AG04450 (cell line): ENCODE measurements at regions not wholly inside any gene's neighbourhood (a gene's known extent, or its start where the extent isn't known, plus 50 kb on each side); places are given as distances from the start of the nearest gene placed in this dataset.

Source experiments
- CTCF ChIA-PET: fragments of 300-600, 350-600 bp; formaldehyde crosslinking; extraction: SDS; loops from one replicate; lab custom pipeline; 2022; ENCODE audit warnings: antibody characterized with exemption, inconsistent platforms; lab: Charles Lee
- POLR2A ChIA-PET: fragments of 350-600 bp; formaldehyde crosslinking; extraction: SDS; loops from one replicate; lab custom pipeline; 2021; ENCODE audit warnings: antibody characterized with exemption, inconsistent platforms; lab: Yijun Ruan, JAX
- DNase-seq: peaks from one replicate; pipeline ENCODE4 v3.0.0-alpha.2; 2011; ENCODE audit warnings: low read depth, low spot score
- H3K27ac ChIP-seq: one replicate; pipeline ENCODE4 v1.5.1; 2012; ENCODE audit warnings: low read depth, low read length, control low read depth
- H3K27me3 ChIP-seq: one replicate; pipeline ENCODE4 v1.6.0; 2012; ENCODE audit warnings: low read length; ENCODE audit not compliant: control insufficient read depth, insufficient read depth
- H3K4me3 ChIP-seq: 2 replicates; pipeline ENCODE4 v1.5.1; 2011; ENCODE audit warnings: mild to moderate bottlenecking, low read depth, low read length, control low read depth
- H3K9me3 ChIP-seq: 2 replicates; pipeline ENCODE4 v1.5.1; 2012; ENCODE audit warnings: low read length; ENCODE audit not compliant: control insufficient read depth, insufficient read depth
- TF ChIP-seq, protein P1 (sequence below): IDR thresholded peaks from 2 replicates; pipeline ENCODE4 v1.5.1; 2011; ENCODE audit warnings: low read depth, low read length, control low read depth, inconsistent platforms

DNA sequence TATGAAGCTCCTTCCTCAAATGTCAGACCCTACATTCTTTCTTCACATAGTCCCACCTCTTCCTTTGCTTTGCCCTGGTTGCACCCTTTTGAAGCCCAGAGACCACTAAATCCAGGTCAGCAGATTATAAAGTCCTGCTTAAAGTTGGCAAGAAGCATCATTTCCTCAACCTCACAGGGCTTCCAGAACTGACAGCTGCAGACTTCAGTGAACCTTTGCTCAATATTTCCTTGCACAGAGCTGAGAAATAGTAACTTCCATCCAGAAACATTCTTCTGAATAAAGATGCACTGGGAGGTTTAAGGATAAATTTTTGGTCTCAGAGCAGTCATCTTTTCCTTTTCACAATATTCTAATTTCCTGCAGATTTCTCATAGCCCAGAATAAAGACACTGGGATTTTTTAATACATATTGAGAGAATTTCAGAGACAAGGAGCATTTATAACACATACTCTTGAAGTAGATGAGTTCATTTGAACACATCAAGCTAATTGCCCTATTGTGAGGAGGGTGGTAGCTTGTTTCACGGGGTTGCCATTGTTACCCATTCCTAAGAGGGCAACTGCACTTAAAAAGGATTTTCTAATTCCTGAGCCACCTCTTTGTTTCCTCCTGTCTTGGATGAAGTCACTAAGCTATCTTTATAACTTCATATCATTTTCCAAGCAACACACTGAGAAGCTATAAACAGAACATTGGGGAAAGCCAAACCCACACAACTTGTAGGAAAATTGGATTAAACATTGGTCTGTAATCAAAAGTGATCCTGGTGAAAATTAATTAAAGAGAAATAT lies 150.2 kb upstream of the PLN start:
- Histone ChIP-seq H3K4me3 (no peak overlapping the region), H3K27ac (no peak overlapping the region), H3K9me3 (no peaks in the 10 kb centered on the region), H3K27me3 (no peaks in the 10 kb centered on the region)
- ChIA-PET CTCF (interaction anchor here (1.1 kb wide), 1 partner anchor 10 kb away, joined by 3 read pairs; no protein-coding TSS in a partner anchor), POLR2A (no interaction called here)
- no peak for DNase-seq
- TF ChIP-seq, protein P1, sequence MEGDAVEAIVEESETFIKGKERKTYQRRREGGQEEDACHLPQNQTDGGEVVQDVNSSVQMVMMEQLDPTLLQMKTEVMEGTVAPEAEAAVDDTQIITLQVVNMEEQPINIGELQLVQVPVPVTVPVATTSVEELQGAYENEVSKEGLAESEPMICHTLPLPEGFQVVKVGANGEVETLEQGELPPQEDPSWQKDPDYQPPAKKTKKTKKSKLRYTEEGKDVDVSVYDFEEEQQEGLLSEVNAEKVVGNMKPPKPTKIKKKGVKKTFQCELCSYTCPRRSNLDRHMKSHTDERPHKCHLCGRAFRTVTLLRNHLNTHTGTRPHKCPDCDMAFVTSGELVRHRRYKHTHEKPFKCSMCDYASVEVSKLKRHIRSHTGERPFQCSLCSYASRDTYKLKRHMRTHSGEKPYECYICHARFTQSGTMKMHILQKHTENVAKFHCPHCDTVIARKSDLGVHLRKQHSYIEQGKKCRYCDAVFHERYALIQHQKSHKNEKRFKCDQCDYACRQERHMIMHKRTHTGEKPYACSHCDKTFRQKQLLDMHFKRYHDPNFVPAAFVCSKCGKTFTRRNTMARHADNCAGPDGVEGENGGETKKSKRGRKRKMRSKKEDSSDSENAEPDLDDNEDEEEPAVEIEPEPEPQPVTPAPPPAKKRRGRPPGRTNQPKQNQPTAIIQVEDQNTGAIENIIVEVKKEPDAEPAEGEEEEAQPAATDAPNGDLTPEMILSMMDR, result no peak

DNA sequence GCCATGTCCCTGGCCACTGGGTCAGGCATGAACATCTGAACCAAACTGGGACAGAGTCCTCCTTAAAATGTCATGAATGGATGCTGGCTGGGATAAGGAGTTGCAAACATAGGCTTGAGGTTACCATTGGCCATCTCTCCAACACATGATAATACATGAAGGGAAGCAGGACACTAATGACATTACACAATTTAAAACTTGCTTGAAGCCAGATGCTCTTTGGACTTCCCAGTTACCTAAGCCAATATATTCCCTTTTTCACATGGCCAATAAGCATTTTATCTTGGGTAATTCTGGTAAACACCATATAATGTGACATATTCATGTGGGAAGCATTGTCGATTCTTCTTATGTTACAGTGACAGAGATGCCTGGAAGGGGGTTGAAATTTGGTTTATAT lies 148.0 kb upstream of the PLN start:
- CTCF ChIA-PET, result no interaction called here
- Histone ChIP-seq H3K9me3 (no peaks in the 10 kb centered on the region), H3K27ac (no peak overlapping the region), H3K27me3 (no peaks in the 10 kb centered on the region), H3K4me3 (no peak overlapping the region)
- DNase-seq, result no peak
- POLR2A ChIA-PET, result no interaction called here
- TF ChIP-seq, protein P1, result no peak

- TF ChIP-seq, protein P1, result no peak
- Histone ChIP-seq H3K27me3 (no peaks in the 10 kb centered on the region), H3K9me3 (no peaks in the 10 kb centered on the region), H3K4me3 (no peak overlapping the region), H3K27ac (no peak overlapping the region)
- no peak for DNase-seq
- ChIA-PET POLR2A (no interaction called here), CTCF (no interaction called here)
Measured at GRCh38 chr6:118400582-118400981, 147.5 kb upstream of the PLN start.

DNA sequence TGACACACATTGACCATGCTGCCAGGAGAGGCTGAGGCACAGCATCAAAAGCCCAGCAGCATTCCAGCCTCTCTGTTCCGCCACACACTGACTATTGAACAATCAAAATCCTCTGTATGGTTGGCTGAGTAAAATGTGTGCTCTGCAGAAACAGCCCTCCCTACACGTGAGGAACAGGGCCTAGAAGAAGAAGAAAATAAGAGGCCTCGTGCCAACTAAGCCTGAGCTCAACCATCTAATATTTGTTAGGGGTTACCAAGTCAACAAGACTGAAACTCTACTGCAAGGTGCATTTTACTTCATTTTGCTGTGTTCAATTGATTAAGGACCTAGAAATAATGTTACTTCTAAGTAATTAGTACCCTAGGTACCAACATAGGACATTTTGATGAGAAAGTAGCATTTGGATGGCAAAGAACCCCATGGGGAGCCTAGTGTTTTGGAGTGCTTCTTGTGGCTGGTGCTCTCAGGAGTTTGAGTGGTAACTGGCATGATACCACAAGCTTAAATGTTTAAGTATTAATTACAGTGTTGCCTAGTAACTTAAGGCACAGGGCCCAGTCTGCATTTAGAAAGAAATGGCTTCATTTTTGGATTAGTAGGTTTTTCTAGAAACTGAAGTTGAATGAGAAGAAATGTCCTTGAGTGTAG lies 146.6 kb upstream of the PLN start:
- Histone ChIP-seq H3K9me3 (no peaks in the 10 kb centered on the region), H3K4me3 (no peak overlapping the region), H3K27me3 (no peaks in the 10 kb centered on the region), H3K27ac (no peak overlapping the region)
- ChIA-PET CTCF (no interaction called here), POLR2A (no interaction called here)
- DNase-seq, result no peak
- TF ChIP-seq, protein P1, result no peak

- no peaks in the 10 kb centered on the region for H3K9me3 ChIP-seq
- DNase-seq, result no peak
- H3K27me3 ChIP-seq, result no peaks in the 10 kb centered on the region
- no peak overlapping the region for H3K4me3 ChIP-seq
- H3K27ac ChIP-seq, result no peak overlapping the region
- TF ChIP-seq, protein P1, result no peak
- CTCF ChIA-PET, result no interaction called here
- POLR2A ChIA-PET, result no interaction called here
Measured at GRCh38 chr6:118403036-118403435, 145.1 kb upstream of the PLN start.
